ENCODE measurements at regions not wholly inside any gene's neighbourhood (a gene's known extent, or its start where the extent isn't known, plus 50 kb on each side); places are given as distances from the start of the nearest gene placed in this dataset.
A peak's percentile ranks its signal among the peaks of the same experiment; 100 is the strongest.

DNA sequence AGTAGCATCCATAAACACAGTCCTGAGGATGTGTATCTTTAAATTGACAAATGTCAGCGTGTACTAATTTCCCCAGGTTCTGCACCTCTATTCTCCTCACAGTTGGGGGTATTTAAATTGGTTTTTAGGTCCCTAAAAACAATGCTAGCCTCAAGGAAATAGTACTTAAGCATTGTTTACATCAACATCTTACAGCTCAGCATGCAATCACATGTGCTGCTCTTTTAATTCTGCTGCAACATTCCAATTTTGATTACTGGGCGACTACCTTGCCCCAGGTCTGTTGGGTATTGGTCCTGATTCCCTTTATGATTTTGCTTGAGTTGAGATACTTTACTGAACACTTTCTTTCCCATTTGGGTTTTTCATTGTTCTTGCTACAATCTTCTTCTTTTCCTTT is 616.6 kb downstream of the CCER1 start:
- ChIA-PET CTCF (no interaction called here), POLR2A (ENCODE audit: low non-redundant PET) (no interaction called here)
- no peak for DNase-seq (ENCODE audit: low spot score)
- no peak for TF ChIP-seq CTCF (conservative IDR thresholded peaks at IDR 0.05; ENCODE audit: low read depth)
- H3K27ac ChIP-seq, result no peak overlapping the region

- ChIA-PET POLR2A (ENCODE audit: low non-redundant PET) (no interaction called here), CTCF (interaction anchor here (0.5 kb wide), 1 partner anchor 257 kb away, joined by 3 read pairs; no protein-coding TSS in a partner anchor)
- no peak overlapping the region for H3K27ac ChIP-seq
- no peak for TF ChIP-seq CTCF (conservative IDR thresholded peaks at IDR 0.05; ENCODE audit: low read depth)
- no peak for DNase-seq (ENCODE audit: low spot score)
Measured at GRCh38 chr12:90337018-90337417, 618.0 kb downstream of the CCER1 start.

DNA sequence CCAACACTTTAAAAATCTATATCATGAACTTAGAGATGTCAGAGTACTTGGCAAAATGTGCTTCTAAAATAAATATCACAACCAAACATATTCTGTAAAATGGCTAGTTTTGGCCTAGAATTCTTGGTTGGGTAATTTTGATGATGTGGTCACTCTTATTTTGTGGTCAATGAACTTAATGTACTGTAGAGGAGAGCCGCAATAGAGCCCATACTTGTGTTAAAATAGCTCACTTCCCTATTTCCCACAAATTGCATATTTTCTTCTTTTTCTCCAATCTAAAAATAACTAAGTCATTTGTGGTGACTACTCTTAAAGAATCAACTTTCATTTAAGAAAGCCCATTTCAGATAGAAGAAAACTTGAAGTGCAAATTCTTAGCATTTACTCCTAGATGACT is 619.4 kb downstream of the CCER1 start:
- no peak overlapping the region for H3K27ac ChIP-seq
- ChIA-PET POLR2A (ENCODE audit: low non-redundant PET) (no interaction called here), CTCF (no interaction called here)
- no peak for TF ChIP-seq CTCF (conservative IDR thresholded peaks at IDR 0.05; ENCODE audit: low read depth)
- no peak for DNase-seq (ENCODE audit: low spot score)

- DNase-seq (ENCODE audit: low spot score), result peak; percentile 20
- CTCF ChIA-PET, result no interaction called here
- no peak for TF ChIP-seq CTCF (conservative IDR thresholded peaks at IDR 0.05; ENCODE audit: low read depth)
Measured at GRCh38 chr12:90333939-90334338, 621.0 kb downstream of the CCER1 start.

DNA sequence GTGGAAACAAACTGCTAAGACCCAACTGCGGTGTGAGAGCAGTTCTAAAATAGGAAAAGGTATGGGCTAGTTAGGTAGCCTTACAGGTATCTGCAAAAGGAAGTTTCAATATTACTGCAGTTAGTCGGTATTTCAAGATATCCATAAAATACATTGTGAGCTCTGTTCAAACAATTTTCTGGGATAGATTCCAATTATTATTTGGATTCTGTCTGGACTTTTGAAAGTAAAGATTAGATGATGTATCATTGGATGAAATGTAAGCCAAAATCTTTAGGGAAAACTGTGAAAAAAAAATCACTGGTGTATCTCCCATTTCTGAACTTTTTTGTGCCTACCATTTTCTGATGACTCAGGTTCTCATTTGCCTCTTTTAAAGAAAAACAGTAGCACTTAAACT is 621.6 kb downstream of the CCER1 start:
- H3K27ac ChIP-seq, result no peak overlapping the region
- POLR2A ChIA-PET (ENCODE audit: low non-redundant PET), result no interaction called here
- no peak for DNase-seq (ENCODE audit: low spot score)
- CTCF ChIA-PET, result no interaction called here
- TF ChIP-seq CTCF (conservative IDR thresholded peaks at IDR 0.05; ENCODE audit: low read depth), result no peak

More at GRCh38 chr12:90333939-90334338, 621.0 kb downstream of the CCER1 start:
- H3K27ac ChIP-seq, result no peak overlapping the region
- POLR2A ChIA-PET (ENCODE audit: low non-redundant PET), result no interaction called here

DNA sequence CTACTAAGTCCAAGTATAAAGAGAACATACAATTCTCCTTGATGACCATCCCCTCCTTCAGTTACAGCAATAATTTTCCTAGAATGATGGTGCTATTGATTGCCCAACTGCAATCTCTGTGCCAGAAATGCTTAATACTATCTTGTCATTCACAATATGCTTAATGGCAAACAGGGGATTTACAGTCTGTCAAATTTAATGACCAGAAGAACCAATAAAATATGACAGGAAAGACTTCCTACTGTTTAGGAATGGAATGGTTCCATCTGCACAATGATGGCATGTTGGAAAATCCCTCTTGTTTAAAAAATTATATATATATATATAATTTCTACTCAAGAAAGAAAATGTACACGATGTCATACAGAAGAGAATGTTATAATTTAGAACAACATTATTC is 623.2 kb downstream of the CCER1 start:
- CTCF ChIA-PET, result no interaction called here
- TF ChIP-seq CTCF (conservative IDR thresholded peaks at IDR 0.05; ENCODE audit: low read depth), result no peak
- POLR2A ChIA-PET (ENCODE audit: low non-redundant PET), result no interaction called here
- no peak for DNase-seq (ENCODE audit: low spot score)
- no peak overlapping the region for H3K27ac ChIP-seq

- CTCF ChIA-PET, result no interaction called here
- POLR2A ChIA-PET (ENCODE audit: low non-redundant PET), result no interaction called here
- no peak for DNase-seq (ENCODE audit: low spot score)
- no peak for TF ChIP-seq CTCF (conservative IDR thresholded peaks at IDR 0.05; ENCODE audit: low read depth)
- H3K27ac ChIP-seq, result no peak overlapping the region
Measured at GRCh38 chr12:90331262-90331661, 622.6 kb upstream of the ATP2B1 start.
